ENCODE measurements at regions not wholly inside any gene's neighbourhood (a gene's known extent, or its start where the extent isn't known, plus 50 kb on each side); places are given as distances from the start of the nearest gene placed in this dataset.

DNA sequence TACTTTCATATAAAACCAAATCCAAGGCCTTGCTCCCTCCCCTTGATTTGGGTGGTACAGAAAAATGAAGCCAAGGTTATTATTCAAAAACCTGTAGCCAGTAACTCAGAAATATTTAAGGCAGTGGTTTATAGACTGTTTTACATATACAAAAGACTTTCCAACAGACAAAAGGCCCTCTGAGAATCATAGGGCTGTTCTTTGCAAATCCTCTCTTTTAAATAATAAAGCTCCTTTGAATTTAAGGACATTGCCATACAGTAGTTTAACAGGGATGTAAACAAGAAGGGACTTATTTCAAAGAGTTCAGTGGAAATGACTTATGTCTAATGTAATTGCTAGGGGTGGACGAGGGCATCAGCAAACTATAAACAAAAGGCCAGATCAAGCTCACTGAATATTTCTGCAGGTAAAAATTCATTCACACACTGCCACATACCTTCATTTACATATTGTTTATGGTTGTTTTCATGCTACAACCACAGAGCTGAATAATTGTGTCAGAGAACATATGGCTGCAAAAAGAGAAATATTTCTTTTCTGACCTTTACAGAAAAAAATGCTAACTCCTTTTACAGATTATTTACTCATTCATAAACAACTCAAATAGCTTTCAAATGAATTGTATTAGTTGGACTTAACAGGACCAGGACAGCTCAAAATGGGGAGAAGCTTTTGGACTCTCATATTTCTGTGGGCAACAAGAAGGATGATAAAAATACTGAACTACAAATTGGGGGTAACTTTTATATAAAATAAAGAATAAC is 665.6 kb downstream of the SLITRK1 start:
- H3K9me3 ChIP-seq = no peaks in the 10 kb centered on the region
- TF ChIP-seq, protein P1, sequence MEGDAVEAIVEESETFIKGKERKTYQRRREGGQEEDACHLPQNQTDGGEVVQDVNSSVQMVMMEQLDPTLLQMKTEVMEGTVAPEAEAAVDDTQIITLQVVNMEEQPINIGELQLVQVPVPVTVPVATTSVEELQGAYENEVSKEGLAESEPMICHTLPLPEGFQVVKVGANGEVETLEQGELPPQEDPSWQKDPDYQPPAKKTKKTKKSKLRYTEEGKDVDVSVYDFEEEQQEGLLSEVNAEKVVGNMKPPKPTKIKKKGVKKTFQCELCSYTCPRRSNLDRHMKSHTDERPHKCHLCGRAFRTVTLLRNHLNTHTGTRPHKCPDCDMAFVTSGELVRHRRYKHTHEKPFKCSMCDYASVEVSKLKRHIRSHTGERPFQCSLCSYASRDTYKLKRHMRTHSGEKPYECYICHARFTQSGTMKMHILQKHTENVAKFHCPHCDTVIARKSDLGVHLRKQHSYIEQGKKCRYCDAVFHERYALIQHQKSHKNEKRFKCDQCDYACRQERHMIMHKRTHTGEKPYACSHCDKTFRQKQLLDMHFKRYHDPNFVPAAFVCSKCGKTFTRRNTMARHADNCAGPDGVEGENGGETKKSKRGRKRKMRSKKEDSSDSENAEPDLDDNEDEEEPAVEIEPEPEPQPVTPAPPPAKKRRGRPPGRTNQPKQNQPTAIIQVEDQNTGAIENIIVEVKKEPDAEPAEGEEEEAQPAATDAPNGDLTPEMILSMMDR (IDR thresholded peaks at IDR 0.05) = no peak
- no peak for TF ChIP-seq POLR2A (IDR thresholded peaks at IDR 0.05)
- H3K36me3 ChIP-seq = no peaks in the 10 kb centered on the region
- no peaks in the 10 kb centered on the region for H3K27me3 ChIP-seq
- H3K4me1 ChIP-seq = no peaks in the 10 kb centered on the region
- no peak overlapping the region for H3K4me3 ChIP-seq
- DNase-seq = no peak
- no peak overlapping the region for H3K27ac ChIP-seq
- intact Hi-C loops (cut with DNase I; ENCODE audit: low total_unique reads) = no loop called here

DNA sequence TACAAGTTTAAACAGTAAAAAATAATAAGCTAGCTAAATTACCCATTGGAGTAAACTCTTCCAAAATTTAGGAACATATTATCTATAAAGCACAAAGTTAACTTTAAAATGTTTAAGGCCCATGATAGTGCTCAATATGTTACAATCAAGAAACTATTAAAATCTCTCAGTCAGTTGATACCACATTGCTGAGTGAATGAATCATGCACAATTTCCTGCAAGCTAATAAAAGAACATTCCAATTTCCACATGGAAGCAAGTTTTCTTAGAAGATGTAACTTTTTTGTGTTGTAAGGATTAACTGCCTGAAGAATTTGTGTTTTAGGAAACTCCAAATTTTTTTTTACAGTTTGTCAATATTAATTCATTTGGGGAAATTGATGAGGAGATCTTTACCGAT is 666.6 kb downstream of the SLITRK1 start:
- no peaks in the 10 kb centered on the region for H3K36me3 ChIP-seq
- TF ChIP-seq, protein P1 (IDR thresholded peaks at IDR 0.05) = no peak
- TF ChIP-seq POLR2A (IDR thresholded peaks at IDR 0.05) = no peak
- no peak overlapping the region for H3K4me3 ChIP-seq
- H3K27ac ChIP-seq = no peak overlapping the region
- no peaks in the 10 kb centered on the region for H3K4me1 ChIP-seq
- intact Hi-C loops (cut with DNase I; ENCODE audit: low total_unique reads) = no loop called here
- no peaks in the 10 kb centered on the region for H3K9me3 ChIP-seq
- no peaks in the 10 kb centered on the region for H3K27me3 ChIP-seq
- DNase-seq = no peak

DNA sequence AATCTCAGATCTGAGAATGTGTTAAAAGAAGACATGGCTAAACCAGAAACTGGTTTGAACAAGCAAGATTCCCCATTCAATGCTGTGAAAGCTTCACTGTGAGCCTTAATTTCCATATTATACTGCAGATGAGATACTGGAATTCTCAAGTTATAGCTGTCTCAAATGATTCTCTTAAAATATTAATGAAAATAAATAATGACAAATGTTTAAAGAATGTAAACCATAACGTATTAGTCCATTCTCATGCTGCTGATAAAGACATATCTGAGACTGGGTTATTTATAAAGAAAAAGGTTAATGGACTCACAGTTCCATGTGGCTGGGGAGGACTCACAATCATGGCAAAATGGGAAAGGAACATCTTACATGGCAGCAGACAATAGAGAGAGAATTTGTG is 667.8 kb downstream of the SLITRK1 start:
- Histone ChIP-seq H3K27me3 (no peaks in the 10 kb centered on the region), H3K27ac (no peak overlapping the region), H3K4me3 (no peak overlapping the region), H3K36me3 (no peaks in the 10 kb centered on the region), H3K9me3 (no peaks in the 10 kb centered on the region), H3K4me1 (no peaks in the 10 kb centered on the region)
- DNase-seq = no peak
- intact Hi-C loops (cut with DNase I; ENCODE audit: low total_unique reads) = no loop called here
- no peak for TF ChIP-seq POLR2A (IDR thresholded peaks at IDR 0.05)

DNA sequence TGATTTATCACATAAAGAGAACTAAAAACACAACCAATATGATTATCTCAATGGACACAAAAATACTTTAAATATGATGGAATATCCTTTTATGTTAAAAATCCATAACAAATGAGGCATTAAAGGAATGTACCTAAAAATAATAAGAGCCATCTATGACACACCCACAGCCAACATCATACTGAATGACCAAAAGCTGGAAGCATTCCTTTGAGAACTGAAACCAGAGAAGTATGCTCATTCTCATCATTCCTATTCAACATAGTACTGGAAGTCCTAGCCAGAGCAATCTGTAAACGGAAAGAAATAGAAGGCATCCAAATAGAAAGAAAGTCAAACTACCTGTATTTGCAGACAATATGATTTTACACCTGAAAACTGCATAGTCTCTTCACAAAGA is 671.0 kb downstream of the SLITRK1 start:
- H3K27me3 ChIP-seq = no peaks in the 10 kb centered on the region

DNA sequence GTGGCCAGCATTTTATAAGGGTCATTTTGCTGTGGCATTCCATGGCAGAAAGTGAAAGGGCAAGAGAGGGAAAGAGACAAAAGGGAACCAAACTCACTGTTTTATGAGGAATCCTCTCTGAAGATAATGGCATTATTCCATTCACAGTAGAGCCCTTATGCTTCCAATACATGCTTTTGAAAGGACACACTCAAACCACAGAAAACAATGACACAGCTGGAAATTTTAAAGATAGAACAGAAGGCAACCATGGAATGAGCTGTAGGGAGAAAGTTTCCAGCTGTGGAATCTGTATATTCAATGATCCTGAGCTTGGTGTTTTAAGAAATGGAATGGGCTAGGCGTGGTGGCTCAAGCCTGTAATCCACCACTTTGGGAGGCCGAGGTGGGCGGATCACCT is 677.4 kb downstream of the SLITRK1 start:
- Histone ChIP-seq H3K36me3 (no peaks in the 10 kb centered on the region), H3K27ac (no peak overlapping the region), H3K27me3 (no peaks in the 10 kb centered on the region), H3K9me3 (no peaks in the 10 kb centered on the region), H3K4me1 (no peaks in the 10 kb centered on the region), H3K4me3 (no peak overlapping the region)
- DNase-seq = no peak
- intact Hi-C loops (cut with DNase I; ENCODE audit: low total_unique reads) = no loop called here
- TF ChIP-seq, protein P1 (IDR thresholded peaks at IDR 0.05) = no peak
- TF ChIP-seq POLR2A (IDR thresholded peaks at IDR 0.05) = no peak

More for the DNA sequence above, 671.0 kb downstream of the SLITRK1 start:
- Histone ChIP-seq H3K9me3 (no peaks in the 10 kb centered on the region), H3K4me1 (no peaks in the 10 kb centered on the region), H3K4me3 (no peak overlapping the region), H3K27ac (no peak overlapping the region), H3K36me3 (no peaks in the 10 kb centered on the region)
- no peak for DNase-seq
- TF ChIP-seq, protein P1 (IDR thresholded peaks at IDR 0.05) = no peak
- no peak for TF ChIP-seq POLR2A (IDR thresholded peaks at IDR 0.05)
- intact Hi-C loops (cut with DNase I; ENCODE audit: low total_unique reads) = no loop called here
